Nephron (organoid): ENCODE measurements at regions not wholly inside any gene's neighbourhood (a gene's known extent, or its start where the extent isn't known, plus 50 kb on each side); places are given as distances from the start of the nearest gene placed in this dataset.

Experiments
- H3K27ac Mint-ChIP-seq, 3 experiments: 2 replicates each; pipeline ENCODE4 v1.8.0; 2020; ENCODE audit warnings: mixed read lengths in 3 of 3, mild to moderate bottlenecking in 2 of 3, moderate library complexity in 1 of 3
- H3K27me3 Mint-ChIP-seq: 2 replicates; pipeline ENCODE4 v1.8.0; 2021; ENCODE audit warnings: low read depth, mild to moderate bottlenecking, moderate library complexity, mixed read lengths
- H3K36me3 Mint-ChIP-seq: 2 replicates; pipeline ENCODE4 v1.8.0; 2020; ENCODE audit warnings: low read depth, mixed read lengths
- H3K4me1 Mint-ChIP-seq: 2 replicates; pipeline ENCODE4 v1.8.0; 2020; ENCODE audit warnings: mixed read lengths
- H3K4me3 Mint-ChIP-seq, 3 experiments: 2 replicates each; pipeline ENCODE4 v1.8.0; 2020; ENCODE audit warnings: mild to moderate bottlenecking in 3 of 3, mixed read lengths in 3 of 3, moderate library complexity in 2 of 3
- H3K9me3 Mint-ChIP-seq: 2 replicates; pipeline ENCODE4 v1.8.0; 2020; ENCODE audit warnings: mixed read lengths
- CTCF ChIP-seq, 3 experiments: fragments of 200-600 bp; sonication (generic); IDR thresholded peaks; one replicate each; pipeline ENCODE4 v1.5.0; 2021; ENCODE audit warnings: antibody characterized with exemption in 3 of 3; ENCODE audit not compliant: unreplicated experiment in 3 of 3

GRCh38 chr22:22767876-22768602, 119.6 kb upstream of the IGLL5 start:
- Mint-ChIP-seq H3K9me3 (no peaks in the 10 kb centered on the region), H3K4me3 (no peak overlapping the region), H3K27ac (no peak overlapping the region), H3K36me3 (no peaks in the 10 kb centered on the region), H3K4me1 (no peaks in the 10 kb centered on the region), H3K27me3 (peaks cover 55% of the 10 kb centered on the region)
- no peak for TF ChIP-seq CTCF (IDR thresholded peaks at IDR 0.05; ENCODE audit: unreplicated experiment in 3 of 3)

GRCh38 chr22:22768885-22769284, 118.7 kb upstream of the IGLL5 start:
- Mint-ChIP-seq H3K36me3 (no peaks in the 10 kb centered on the region), H3K4me1 (no peaks in the 10 kb centered on the region), H3K4me3 (no peak overlapping the region), H3K27ac (no peak overlapping the region), H3K9me3 (no peaks in the 10 kb centered on the region), H3K27me3 (peaks cover 53% of the 10 kb centered on the region)
- no peak for TF ChIP-seq CTCF (IDR thresholded peaks at IDR 0.05; ENCODE audit: unreplicated experiment in 3 of 3)

- H3K4me1 Mint-ChIP-seq: no peaks in the 10 kb centered on the region
- no peaks in the 10 kb centered on the region for H3K9me3 Mint-ChIP-seq
- peaks cover 58% of the 10 kb centered on the region for H3K27me3 Mint-ChIP-seq
- H3K4me3 Mint-ChIP-seq: no peak overlapping the region
- H3K27ac Mint-ChIP-seq: no peak overlapping the region
- no peaks in the 10 kb centered on the region for H3K36me3 Mint-ChIP-seq
- TF ChIP-seq CTCF (IDR thresholded peaks at IDR 0.05; ENCODE audit: unreplicated experiment in 3 of 3): no peak
Observed at GRCh38 chr22:22769434-22770279, 118.0 kb upstream of the IGLL5 start.

- Mint-ChIP-seq H3K27ac (no peak overlapping the region), H3K9me3 (no peaks in the 10 kb centered on the region), H3K4me1 (no peaks in the 10 kb centered on the region), H3K36me3 (no peaks in the 10 kb centered on the region), H3K4me3 (no peak overlapping the region), H3K27me3 (peaks cover 61% of the 10 kb centered on the region)
- peak; percentile 54 to 66 (median 64) for TF ChIP-seq CTCF (IDR thresholded peaks at IDR 0.05; ENCODE audit: unreplicated experiment in 3 of 3)
Observed at GRCh38 chr22:22770280-22770871, 117.2 kb upstream of the IGLL5 start.

- Mint-ChIP-seq H3K27me3 (peaks cover 64% of the 10 kb centered on the region), H3K27ac (no peak overlapping the region), H3K36me3 (no peaks in the 10 kb centered on the region), H3K9me3 (no peaks in the 10 kb centered on the region), H3K4me3 (no peak overlapping the region), H3K4me1 (no peaks in the 10 kb centered on the region)
- TF ChIP-seq CTCF (IDR thresholded peaks at IDR 0.05; ENCODE audit: unreplicated experiment in 3 of 3): no peak
Observed at GRCh38 chr22:22770881-22771280, 116.7 kb upstream of the IGLL5 start.
